ENCODE measurements at regions not wholly inside any gene's neighbourhood (a gene's known extent, or its start where the extent isn't known, plus 50 kb on each side); places are given as distances from the start of the nearest gene placed in this dataset.
"Not testable (repeated sequence)": the region's sequence is repeated elsewhere in the genome, so short reads cannot be mapped to it uniquely, and the experiment has no call there.

GRCh38 chr20:48231253-48231930, 446.1 kb upstream of the SULF2 start:
- no peak for ATAC-seq
- DNase-seq, result no peak

- DNase-seq, result no peak
- no peak for ATAC-seq
Measured at GRCh38 chr20:48230216-48230615, 444.9 kb upstream of the SULF2 start.

- ATAC-seq, result no peak
- no peak for DNase-seq
Measured at GRCh38 chr20:48227381-48227780, 442.1 kb upstream of the SULF2 start.

- ATAC-seq (no peak), DNase-seq (no peak)
Measured at GRCh38 chr20:48226642-48227041, 441.4 kb upstream of the SULF2 start.

GRCh38 chr20:48224533-48225050, 439.3 kb upstream of the SULF2 start:
- DNase-seq (no peak), ATAC-seq (no peak)

- DNase-seq, result no peak
Measured at GRCh38 chr20:48223715-48224114, 438.4 kb upstream of the SULF2 start.

GRCh38 chr20:48222595-48223180, 437.4 kb upstream of the SULF2 start:
- ATAC-seq (no peak), DNase-seq (no peak)

More at GRCh38 chr20:48223715-48224114, 438.4 kb upstream of the SULF2 start:
- no peak for ATAC-seq

GRCh38 chr20:48220033-48220633, 434.9 kb upstream of the SULF2 start:
- DNase-seq (no peak), ATAC-seq (no peak)

- no peak for DNase-seq
- no peak for ATAC-seq
Measured at GRCh38 chr20:48219306-48219705, 434.0 kb upstream of the SULF2 start.

- ATAC-seq (no peak), DNase-seq (no peak)
Measured at GRCh38 chr20:48217190-48217589, 431.9 kb upstream of the SULF2 start.

GRCh38 chr20:48215536-48215935, 430.3 kb upstream of the SULF2 start:
- ATAC-seq (no peak), DNase-seq (no peak)

- no peak for DNase-seq
- no peak for ATAC-seq
Measured at GRCh38 chr20:48214601-48215000, 429.3 kb upstream of the SULF2 start.

GRCh38 chr20:48213635-48214034, 428.4 kb upstream of the SULF2 start:
- DNase-seq, ATAC-seq: not testable (repeated sequence)

GRCh38 chr20:48212806-48213509, 427.7 kb upstream of the SULF2 start:
- ATAC-seq (no peak), DNase-seq (no peak)

GRCh38 chr20:48211847-48212246, 426.6 kb upstream of the SULF2 start:
- DNase-seq (no peak), ATAC-seq (no peak)

- ATAC-seq (no peak), DNase-seq (no peak)
Measured at GRCh38 chr20:48211238-48211637, 426.0 kb upstream of the SULF2 start.

GRCh38 chr20:48210111-48211027, 425.1 kb upstream of the SULF2 start:
- DNase-seq (no peak), ATAC-seq (no peak)

- DNase-seq (no peak), ATAC-seq (no peak)
Measured at GRCh38 chr20:48209102-48209501, 423.8 kb upstream of the SULF2 start.

GRCh38 chr20:48208176-48208575, 422.9 kb upstream of the SULF2 start:
- no peak for ATAC-seq

GRCh38 chr20:48207505-48207904, 422.2 kb upstream of the SULF2 start:
- ATAC-seq (no peak), DNase-seq (no peak)

More at GRCh38 chr20:48208176-48208575, 422.9 kb upstream of the SULF2 start:
- DNase-seq, result no peak

- DNase-seq (no peak), ATAC-seq (no peak)
Measured at GRCh38 chr20:48205786-48206185, 420.5 kb upstream of the SULF2 start.
